NCI-H1930 (cell line): ENCODE measurements at regions not wholly inside any gene's neighbourhood (a gene's known extent, or its start where the extent isn't known, plus 50 kb on each side); places are given as distances from the start of the nearest gene placed in this dataset.
"Not testable (repeated sequence)": the region's sequence is repeated elsewhere in the genome, so short reads cannot be mapped to it uniquely, and the experiment has no call there.

Experiments
- DNase-seq, 2 experiments: peaks; one replicate each; lab custom pipeline; 2025; lab: John Stamatoyannopoulos, UW

GRCh38 chr7:149604521-149604920, 106.9 kb upstream of the ZNF746 start:
- no peak for DNase-seq

DNA sequence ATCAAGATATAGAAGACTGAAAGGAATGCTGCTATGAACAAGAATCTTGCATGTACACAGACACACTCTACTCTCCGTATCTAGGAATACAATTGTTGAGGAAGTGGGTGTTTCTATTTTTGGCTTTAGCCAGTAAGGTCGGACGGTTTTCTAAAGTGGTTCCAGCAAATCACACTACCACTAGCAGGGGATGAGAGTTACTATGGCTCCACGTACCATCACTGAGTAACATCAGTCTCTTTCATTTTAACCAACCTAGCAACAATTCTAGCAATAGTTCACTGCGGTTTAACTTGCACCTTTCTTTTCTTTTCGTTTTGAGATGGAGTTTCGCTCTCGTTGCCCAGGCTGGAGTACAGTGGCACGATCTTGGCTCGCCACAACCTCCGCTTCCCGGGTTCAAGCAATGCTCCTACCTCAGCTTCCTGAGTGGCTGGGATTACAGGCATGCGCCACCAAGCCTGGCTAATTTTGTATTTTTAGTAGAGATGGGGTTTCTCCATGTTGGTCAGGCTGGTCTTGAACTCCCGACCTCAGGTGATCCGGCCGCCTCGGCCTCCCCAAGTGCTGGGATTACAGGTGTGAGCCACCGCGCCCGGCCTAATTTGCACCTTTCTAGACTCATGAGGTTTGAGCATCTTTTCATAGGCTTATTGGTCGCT, 103.2 kb upstream of the ZNF746 start:
- not testable (repeated sequence) for DNase-seq

DNA sequence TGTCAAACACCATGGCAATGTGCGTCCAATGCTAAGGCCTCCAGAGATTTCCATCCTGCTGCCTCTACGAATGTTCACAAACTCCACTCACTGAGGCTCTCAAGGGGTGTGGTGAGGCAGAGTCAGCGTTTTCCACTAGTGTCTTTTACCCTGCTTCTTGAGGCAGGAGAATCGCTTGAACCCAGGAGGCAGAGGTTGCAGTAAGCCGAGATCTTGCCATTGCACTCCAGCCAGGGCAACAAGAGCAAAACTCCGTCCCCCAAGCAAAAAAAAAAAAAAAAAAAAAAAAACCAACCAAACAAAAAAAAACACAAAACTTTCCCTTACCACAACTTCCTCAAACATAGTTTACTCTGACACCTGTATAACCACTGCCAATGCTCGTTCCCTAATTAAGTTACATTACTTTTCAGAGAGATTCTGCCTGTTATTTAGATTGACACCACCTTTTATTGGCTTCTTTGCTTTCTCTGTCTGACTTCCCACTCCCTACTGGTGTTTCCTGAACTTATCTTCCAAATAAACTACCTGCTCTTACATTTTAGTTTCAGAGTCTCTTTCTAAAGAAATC, 102.1 kb upstream of the ZNF746 start:
- no peak for DNase-seq

DNA sequence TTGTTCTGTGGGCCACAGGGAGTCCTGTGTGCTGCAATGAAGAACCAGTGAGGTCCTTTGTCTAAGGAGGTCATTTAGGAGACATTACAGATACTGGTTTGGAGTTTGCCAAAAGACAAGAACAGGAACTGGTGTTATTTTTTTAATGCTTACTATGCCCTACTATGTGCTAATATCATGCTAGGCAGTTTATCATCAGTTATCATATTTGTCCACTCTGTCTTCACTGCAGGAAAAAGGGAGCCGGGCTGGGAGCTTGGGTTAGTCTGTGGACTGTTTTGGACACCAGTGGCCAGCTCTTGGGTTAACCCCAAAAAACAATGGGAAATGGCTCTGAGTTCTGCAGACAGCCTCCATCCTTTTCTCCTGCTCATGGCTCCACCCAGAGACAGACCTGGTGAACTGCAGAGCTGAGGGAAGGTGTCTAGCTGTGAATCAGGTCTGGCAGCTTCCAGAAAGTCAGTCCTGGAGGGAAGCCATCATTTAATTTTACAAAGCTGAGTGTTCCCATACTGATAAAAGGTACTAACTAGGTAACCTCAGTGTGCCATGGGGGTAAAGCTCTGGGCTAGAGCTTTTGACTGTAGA, 101.2 kb upstream of the ZNF746 start:
- no peak for DNase-seq

- not testable (repeated sequence) for DNase-seq
These were observed 100.2 kb upstream of the ZNF746 start for GRCh38 chr7:149597789-149598188.

GRCh38 chr7:149595541-149595940, 97.9 kb upstream of the ZNF746 start:
- DNase-seq, result no peak

DNA sequence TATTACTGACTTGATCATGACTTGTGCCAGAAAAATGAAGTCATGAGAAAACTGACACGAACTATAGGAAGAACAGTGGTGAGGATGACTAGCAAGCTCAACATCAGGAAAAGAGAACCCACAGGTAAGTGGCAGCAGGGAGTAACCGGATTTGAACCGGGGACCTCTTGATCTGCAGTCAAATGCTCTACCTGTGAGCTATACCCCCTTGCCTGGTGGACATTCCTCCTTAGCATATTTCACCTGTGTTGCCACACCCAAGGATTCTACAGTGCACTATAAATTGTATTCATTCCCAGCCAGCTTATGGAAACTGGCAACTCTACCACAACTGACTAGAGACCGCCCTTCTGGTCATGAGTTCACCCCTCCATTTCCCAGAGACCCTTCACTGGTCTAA, 97.5 kb upstream of the ZNF746 start:
- no peak for DNase-seq

- no peak for DNase-seq
These were observed 91.3 kb upstream of the ZNF746 start for GRCh38 chr7:149588930-149589329.

DNA sequence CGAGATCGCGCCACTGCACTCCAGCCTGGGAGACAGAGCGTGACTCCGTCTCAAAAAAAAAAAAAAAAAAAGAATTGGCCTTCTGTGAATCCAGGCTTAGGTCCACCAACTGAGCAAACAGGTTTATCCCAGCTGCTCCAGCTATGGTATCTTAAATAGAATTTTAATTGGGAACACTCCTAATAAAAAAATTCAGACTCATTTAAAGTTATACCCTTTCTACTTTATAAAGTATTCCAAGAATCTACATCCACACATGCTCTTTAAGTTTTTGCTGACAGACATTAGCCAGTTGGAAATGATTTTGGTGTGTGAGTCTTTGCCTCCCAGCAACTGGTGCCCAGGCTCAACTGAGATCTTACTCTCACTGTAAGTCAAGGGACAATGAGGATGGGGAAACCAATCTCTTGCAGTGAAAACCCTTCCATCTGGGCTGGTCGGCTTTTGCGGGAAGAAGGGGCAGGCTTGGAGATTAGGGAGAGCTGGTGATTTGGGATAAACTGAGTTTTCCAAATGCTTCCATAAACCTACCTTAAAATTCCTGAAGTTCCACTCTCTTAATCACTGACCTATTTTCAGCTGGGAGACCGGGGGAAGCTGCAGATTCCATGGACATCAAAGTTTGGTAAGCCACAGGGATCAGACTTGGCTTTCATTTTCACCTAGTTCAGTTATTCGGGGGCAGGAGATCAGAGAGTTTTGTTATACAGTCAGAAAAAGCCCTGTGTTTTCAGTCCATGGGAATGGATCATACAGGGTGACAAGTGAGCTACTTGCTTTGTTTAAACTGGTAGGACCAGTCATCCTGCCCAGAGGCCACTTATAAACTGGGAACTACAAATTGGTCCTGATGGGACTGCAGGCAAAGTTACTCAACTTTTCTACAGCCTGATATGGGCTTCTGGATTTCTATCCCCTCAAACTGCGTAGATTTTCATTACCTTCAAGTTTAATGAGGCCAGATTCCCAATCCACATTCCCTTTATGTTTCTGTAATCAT, 89.3 kb upstream of the ZNF746 start:
- no peak for DNase-seq

DNA sequence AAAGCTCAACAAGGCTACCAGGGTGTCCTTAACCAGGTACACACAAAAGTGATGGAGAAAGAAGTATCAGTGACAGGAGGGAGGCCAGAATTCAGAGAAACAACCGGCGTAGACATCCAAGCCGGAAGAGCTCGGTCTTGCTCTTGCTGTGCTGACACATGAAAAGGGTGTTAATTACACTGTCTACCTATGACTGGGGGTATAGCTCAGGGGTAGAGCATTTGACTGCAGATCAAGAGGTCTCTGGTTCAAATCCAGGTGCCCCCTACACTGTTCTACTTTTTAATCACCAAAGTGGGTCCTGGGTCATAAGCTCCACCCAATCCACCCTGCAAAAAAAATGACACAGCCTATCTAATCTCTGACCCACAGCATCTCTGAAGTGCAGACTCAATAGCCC, 86.9 kb upstream of the ZNF746 start:
- DNase-seq, result no peak

DNA sequence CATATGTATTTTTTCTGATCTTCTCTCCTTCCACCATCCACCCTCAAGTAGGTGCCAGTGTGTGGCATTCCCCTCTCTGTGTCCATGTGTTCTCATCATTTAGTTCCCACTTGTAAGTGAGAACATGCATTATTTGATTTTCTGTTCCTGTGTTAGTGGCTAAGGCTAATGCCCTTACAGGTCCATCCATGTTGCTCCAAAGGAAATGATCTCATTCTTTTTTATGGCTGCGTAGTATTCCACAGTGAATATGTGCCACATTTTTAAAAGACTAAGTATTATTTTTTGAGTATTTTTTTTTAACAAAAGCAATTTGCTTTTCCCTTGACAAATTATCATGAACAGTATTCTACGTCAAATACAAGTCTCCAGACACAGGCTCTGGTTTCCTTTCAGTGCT, 86.4 kb upstream of the ZNF746 start:
- no peak for DNase-seq

GRCh38 chr7:149580328-149580727, 82.7 kb upstream of the ZNF746 start:
- no peak for DNase-seq

DNA sequence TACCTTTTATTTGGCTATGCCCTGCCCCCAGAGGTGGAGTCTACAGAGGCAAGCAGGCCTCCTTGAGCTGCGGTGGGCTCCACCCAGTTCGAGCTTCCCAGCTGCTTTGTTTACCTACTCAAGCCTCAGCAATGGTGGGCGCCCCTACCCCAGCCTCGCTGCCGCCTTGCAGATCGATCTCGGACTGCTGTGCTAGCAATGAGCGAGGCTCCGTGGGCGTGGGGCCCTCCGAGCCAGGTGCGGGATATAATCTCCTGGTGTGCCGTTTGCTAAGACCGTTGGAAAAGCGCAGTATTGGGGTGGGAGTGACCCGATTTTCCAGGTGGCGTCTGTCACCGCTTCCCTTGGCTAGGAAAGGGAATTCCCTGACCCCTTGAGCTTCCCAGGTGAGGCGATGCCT, 81.8 kb upstream of the ZNF746 start:
- not testable (repeated sequence) for DNase-seq

DNA sequence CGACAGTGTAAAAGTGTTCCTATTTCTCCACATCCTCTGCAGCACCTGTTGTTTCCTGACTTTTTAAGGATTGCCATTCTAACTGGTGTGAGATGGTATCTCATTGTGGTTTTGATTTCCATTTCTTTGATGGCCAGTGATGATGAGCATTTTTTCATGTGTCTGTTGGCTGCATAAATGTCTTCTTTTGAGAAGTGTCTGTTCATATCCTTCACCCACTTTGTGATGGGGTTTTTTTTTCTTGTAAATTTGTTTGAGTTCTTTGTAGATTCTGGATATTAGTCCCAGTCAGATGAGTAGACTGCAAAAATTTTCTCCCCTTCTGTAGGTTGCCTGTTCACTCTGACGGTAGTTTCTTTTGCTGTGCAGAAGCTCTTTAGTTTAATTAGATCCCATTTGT, 76.8 kb upstream of the ZNF746 start:
- not testable (repeated sequence) for DNase-seq

DNA sequence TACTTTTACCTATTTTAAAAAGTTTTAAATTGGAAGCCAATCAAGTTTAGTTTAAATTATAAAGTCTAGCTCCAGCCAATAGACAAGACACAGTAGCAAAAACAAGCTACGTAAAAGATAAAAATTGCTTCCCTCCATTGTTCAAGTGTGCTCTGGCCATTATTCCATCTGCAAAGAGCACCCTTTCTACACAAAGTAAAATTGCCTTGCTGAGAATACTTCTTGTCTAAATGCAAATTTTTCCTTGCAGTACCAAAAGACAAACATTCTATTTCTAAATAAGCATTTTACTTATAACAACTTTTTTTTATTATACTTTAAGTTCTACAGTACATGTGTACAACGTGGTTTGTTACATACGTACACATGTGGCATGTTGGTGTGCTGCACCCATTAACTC, 75.9 kb upstream of the ZNF746 start:
- no peak for DNase-seq

DNA sequence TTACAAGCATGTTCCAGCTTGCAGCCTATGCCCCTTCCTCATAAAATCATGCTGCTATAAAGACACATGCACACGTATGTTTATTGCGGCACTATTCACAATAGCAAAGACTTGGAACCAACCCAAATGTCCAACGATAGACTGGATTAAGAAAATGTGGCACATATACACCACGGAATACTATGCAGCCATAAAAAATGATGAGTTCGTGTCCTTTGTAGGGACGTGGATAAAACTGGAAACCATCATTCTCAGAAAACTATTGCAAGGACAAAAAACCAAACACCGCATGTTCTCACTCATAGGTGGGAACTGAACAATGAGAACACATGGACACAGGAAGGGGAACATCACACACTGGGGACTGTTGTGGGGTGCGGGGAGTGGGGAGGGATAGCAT, 75.3 kb upstream of the ZNF746 start:
- DNase-seq, result not testable (repeated sequence)

DNA sequence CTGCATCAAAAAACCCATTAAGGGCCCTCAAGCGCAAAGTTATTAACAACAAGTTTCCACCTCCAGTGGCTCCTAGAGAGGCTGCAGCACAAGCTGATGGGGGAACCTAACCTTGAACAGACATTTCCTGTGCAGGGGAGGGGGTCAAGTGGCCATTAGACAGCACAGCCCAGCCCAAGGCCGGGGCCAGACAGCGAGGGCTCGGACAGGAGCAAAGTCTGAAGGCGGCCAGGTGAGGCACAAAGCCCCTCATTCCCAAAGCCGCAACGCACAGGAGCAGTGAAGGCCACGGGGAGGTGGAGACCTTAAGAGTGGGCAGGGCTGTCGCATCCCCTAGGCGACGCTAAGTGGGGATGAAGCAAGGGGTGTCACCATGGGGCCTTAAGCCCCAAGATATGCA, 73.2 kb upstream of the ZNF746 start:
- DNase-seq, result no peak

GRCh38 chr7:149569726-149570422, 72.3 kb upstream of the ZNF746 start:
- DNase-seq, result no peak

DNA sequence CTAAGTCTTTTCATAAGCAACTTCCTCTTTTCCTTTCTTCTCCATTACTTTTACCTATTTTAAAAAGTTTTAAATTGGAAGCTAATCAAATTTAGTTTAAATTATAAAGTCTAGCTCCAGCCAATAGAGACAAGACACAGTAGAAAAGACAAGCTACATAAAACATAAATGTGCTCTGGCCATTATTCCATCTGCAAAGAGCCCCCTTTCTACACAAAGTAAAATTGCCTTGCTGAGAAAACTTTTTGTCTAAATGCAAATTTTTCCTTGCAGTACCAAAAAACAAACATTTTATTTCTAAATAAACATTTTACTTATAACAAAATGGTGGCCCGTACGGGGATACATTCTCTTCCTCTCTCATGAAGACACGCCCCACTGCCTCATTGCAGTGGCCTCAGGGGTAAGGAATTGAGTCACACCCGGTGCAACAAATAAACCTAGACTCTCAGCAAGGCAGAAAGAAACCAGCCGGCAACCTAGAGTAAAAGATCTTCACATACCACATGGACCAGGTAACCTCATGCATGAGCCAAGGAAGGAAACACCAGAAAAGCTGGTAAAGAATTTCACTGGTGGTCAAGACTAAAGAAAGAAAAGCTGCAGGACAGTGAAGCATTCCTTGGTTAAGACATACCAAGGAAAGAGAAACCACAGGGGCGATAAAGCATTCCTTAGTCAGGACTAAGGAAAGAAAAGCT, 71.6 kb upstream of the ZNF746 start:
- DNase-seq, result no peak

DNA sequence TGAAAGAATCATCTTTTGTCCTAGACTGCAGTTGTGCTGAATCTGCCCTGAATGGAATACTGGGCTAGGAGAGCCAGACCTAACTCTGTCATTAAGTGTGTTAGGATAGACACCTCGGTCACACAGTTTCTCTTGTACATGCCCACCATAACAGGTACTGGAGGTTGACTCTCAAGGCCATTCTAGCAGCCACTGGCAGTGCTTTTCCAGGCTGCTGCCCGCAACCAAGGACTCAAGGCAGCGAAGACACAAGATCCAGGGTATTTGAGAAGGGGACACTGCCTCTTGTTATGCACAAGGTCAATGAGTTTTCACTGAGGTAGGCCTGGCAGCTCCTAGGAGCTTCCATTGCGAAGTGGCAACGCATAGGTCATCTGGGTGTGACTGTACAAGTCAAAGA, 70.6 kb upstream of the ZNF746 start:
- DNase-seq, result no peak

DNA sequence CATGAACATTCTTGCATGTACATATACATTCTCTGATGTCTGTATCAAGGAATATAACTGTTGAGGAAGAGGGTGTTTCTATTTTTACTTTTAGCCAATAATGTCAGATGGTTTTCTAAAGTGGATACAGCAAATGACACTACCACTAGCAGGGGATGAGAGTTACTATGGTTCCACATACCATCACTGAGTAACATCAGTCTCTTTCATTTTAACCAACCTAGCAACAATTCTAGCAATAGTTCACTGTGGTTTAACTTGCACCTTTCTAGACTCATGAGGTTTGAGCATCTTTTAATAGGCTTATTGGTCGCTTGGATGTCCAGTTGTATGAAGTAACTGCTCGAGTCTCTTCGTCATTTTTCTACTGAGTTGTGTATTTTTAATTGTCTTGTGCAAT, 68.5 kb upstream of the ZNF746 start:
- no peak for DNase-seq

GRCh38 chr7:149565096-149565382, 67.4 kb upstream of the ZNF746 start:
- DNase-seq, result no peak
